HG02588 (cell line): ENCODE measurements at regions not wholly inside any gene's neighbourhood (a gene's known extent, or its start where the extent isn't known, plus 50 kb on each side); places are given as distances from the start of the nearest gene placed in this dataset.

Source experiments
- ATAC-seq: cut with Tn5 transposase; IDR thresholded peaks from one replicate; pipeline ENCODE4 v1.9.1; 2021; ENCODE audit warnings: mild to moderate bottlenecking, moderate library complexity; ENCODE audit not compliant: unreplicated experiment

GRCh38 chrX:121102101-121102500 lies 54.7 kb downstream of the GLUD2 start:
- no peak for ATAC-seq

DNA sequence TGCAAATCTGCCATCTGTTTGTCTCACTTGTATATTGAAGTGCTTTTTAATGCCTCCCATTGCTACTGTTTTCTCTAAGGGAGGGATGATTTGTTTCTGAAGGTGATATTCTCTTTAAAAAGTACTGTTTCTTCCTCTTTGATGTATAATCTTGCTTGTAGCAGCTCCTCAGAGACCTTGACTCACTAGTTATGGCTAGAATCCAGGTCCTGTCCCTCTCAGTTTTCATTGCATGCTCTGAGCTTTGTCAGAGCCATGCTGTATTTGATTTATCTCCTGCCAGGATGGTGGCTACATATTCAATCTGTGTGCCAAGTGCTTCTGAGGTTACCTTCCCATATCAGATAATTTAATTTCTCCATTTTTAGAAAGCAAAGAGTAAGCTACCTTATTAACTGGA lies 56.0 kb downstream of the GLUD2 start:
- ATAC-seq: no peak

DNA sequence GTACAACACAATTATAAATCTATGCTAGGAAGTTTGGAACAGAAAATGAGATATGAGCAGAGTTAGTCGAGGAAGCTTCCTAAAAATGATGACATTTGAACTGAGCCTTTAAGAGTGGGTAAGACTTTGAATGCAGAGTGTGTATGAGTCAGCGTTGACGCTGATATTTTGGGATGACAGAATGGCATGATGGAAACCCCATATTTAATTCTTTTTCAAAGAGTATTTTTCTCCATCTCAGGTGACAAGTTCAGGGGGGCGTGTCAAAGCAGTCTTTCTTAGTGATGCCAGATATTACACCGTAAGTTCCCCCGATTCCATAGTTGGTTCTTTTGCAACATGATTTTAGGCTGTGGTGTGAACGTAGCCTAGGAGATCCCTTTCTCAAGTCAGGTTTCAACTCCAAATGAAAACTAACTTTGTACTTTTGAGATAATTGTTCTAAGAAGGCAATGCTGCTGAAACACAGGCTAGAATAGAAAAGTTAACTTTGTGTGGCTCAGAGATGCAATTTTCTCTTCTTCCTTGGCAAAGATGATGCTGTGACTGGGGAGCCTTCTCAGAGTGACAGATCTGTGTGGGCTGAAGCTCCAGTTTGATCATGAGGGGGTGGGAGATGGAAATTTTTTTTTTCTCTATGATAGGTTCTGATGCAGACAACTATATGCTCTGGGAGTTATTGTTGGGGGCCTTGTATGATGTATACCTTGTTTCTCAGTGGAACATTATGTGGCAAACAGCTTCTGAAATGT lies 59.2 kb downstream of the GLUD2 start:
- no peak for ATAC-seq

DNA sequence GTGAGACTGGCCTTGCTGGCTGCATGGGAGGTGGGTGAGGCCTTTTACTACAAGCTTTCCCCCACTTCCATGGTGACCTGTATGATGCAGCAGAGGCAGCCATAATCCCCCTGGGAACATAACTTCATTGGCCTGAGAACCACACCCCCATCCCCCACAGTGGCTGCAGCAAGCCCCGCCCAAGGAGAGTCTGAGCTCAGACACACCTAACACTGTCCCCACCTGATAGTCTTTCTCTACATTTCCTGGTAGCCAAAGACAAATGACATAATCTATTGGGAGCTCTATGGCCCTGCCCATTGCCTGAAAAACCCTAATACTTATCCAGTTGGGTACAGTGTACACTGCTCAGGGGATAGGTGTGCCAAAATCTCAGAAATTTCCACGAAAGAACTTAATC lies 62.6 kb downstream of the GLUD2 start:
- no peak for ATAC-seq

DNA sequence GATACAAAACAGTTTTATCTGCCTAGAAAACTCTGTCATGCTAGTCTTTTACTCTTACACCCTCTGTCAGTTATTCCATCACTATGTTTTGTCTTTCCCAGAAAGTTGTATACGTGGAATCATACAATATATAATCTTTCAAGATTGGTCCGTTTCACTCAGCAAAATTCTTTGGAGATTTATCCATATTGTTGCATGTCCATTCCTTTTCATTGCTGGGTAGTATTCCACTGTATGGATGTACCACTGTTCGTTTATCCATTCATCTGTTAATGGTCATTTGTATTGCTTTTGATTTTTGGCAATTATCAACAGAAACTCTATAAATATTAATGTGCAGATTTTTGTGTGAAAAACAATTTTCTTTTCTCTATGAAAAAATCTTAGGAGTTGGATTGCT lies 63.1 kb downstream of the GLUD2 start:
- no peak for ATAC-seq

DNA sequence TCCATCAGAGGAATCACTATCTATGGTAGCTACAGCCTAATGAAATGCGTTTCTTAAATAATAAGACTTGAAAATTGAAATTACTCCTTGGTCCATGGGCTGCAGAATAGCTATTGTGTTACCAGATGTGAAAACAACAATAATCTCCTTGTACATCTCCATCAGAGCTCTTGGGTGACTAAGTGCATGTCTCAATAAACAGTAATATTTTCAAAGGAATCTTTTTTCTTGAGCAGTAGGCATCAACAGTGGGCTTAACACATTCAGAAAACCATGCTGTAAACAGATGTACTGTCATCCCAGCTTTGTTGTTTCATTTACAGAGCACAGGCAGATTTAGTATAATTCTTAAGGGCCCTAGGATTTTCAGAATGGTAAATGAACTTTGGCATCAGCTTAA lies 67.3 kb downstream of the GLUD2 start:
- ATAC-seq: no peak

DNA sequence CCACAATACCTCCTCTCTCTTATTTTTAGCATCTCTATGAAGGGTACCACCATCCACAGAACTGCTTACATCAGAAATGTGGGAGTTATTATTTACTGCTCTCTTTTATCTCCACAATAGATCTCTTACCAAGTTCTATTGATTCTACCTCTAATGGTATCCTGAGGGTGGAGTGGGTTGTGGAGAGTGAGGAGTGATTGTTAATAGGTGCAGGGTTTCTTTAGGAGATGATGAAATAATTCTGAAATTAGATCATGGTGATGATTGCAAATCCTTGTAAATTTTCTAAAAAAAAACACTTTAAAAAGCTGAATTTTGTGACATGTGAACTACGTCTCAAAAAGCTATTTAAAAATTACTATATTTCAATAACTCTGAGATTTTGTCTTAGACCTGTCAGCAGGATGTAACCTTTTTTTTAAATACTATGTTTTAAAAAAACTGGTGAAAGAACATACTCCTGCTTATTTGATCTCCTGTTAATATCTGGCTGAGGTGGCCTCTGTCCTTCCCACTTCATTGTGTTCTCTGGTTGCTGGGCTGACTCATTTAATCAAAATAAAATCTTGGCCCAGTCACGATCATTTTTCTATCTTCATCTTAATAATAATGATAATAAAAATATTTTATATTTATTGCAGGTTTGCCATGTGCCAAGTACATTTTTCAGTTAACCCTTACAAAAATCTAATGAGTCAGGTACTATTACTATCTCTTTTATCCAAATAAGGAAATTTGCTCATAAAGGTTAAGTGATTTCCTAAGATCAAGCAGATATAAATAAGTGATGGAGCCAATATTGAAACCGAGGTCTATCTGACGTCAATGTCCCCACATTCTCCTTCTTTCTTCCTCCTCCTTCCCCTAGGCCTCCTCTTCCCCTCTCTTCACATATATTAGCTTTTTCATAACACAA lies 73.5 kb downstream of the GLUD2 start:
- ATAC-seq: no peak

DNA sequence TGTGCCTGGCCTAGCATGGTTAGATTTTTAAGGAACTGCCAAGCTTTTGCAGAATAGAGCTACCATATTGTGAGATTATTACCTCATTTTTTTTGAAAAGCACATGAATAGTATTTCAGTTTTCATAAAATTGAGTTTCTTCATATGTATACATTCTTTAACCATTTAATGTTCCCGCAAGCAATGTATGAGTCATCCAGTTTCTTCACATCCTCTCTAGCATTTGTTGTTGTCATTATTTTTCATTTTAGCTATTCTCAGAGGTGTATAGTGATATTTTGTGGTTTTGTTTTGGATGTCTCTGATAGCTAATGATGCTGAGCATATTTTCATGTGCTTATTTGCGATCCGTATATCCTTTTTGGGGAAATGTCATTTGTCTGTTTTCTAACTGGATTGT lies 74.9 kb downstream of the GLUD2 start:
- no peak for ATAC-seq

DNA sequence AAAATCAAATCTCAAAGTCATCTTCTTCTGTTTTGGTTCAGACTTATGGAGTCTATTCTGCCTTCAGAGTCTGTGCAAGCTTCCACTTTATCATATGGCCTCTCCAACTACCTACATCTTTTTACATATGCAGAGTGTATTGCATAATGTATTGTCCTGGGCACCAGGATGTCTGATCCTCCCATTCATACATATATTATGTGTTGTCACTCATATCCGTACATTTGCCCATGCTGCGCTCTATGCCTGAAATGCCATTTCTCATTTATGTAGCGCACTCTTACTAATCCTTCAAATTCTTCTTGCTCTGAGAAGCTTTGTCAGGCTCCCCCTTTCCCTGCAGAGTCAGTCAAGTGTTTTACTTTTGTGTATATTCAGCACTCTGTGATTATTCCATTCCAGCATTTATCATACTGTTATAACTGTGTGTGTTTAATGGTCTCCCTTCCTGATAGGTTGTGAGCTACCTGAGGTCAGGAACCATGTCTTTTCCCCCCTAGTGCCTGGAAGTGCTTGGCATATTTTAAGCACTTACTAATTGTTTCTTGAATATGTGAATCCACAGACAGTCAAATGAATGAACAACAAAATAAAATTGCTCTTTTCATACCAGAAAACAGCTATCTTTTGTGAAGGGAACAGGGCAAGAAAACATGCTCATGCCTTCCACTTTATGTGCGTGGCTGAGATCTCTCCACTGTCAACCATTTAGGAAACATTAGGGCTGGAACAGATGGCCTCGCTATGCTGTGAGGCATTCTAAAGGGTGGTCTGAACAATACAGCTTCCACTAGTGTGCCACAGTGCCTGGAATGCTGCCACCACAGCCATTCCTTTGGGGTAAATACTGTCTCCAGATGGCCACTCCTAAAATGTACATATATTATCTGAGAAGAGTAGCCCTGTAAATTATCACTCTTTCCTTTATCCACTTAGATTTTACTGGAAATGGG lies 81.8 kb downstream of the GLUD2 start:
- no peak for ATAC-seq

GRCh38 chrX:121132675-121133074 lies 85.3 kb downstream of the GLUD2 start:
- no peak for ATAC-seq

DNA sequence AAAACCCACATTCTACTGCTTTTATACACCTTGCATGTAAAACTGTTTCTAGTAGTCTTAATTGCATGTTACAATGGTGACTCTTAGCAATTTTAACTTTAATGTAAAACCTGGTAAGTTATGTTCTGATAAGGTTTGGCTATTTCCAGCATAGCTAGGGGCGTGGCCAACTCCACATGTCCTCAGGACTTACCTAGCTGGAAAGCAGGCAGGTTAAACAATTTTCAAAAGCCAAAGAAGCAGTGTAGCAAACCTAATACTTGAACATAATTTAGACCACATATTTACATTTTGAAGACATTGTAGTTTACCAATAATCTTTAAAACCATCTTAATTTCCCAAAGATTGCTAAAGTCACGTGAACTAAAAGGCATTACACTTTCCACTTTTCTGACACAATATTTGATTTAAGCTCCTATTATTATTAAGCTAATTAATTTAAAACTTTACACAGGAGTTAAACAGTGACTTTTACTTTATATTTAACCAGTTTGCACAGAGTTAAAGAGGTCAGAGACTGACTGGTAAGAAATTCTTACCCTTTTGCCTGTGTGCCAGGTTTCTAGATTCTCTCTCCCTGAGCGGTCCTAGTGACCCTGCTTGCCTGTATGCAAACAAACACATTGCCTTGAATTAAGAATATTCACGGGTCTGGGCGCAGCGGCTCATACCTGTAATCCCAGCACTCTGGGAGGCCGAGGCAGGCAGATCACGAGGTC lies 88.2 kb downstream of the GLUD2 start:
- no peak for ATAC-seq

DNA sequence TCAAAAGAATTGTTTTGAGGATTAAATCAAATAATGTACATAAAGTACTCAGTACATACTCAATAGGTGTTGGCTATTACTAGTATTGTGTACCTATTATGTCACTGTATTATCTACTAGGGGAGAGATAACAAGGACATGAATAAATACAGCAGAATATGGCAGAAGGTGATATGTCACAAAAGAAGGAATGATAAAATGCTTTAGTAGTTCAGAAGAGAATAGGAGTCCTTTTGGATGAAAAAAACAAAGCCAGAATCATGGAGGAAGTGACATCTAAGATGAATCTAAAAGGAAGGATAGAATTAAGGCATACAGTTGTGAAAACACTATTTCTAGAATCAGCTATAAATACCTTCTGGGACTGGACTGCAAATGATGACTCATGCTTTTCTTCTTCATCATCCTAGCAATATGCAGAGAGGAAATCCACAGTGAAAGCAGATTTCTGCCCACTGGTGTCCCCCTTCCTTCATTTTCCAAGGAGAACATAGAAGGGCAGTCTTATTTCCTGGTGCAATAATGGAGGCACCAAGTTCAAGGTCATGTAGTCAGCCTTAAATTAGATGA lies 98.7 kb downstream of the GLUD2 start:
- ATAC-seq: no peak

DNA sequence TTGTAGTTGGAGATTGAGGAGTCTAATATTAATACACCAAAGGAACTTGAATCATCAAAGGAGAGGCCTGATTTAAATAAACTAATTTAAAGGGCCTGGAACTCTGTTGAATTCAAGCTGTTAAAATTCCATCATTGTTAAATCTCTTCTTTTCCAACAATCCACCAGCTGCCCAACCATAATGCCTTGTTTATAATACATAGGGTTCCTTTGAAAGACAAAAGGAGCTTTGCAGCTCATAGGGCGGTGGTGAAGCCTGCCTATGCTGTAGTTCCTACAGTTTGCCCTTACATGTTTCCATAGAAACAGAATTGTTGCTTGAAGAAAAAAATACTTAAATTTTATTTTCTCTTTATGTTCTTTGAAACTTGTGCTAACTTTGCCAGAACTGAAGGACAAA lies 102.8 kb downstream of the GLUD2 start:
- ATAC-seq: no peak

DNA sequence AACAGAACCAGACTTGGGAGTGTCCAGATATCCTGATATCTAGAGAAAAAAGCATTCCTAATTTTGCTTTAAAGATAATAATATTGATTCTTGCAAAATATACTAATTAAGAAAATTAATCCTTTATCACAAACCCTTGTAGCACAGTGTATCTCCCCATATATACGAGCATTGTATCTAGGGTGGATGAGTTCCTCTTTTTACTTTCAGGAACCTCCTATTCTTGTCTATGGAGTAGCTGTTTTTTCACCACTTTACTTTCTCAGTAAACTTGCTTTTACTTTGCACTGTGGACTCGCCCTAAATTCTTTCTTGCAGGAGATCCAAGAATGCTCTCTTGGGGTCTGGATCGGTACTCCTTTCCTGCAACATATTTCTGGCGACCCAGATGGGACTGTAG lies 103.9 kb downstream of the GLUD2 start:
- peak; percentile 73 for ATAC-seq

GRCh38 chrX:121154858-121155404 lies 107.5 kb downstream of the GLUD2 start:
- no peak for ATAC-seq

DNA sequence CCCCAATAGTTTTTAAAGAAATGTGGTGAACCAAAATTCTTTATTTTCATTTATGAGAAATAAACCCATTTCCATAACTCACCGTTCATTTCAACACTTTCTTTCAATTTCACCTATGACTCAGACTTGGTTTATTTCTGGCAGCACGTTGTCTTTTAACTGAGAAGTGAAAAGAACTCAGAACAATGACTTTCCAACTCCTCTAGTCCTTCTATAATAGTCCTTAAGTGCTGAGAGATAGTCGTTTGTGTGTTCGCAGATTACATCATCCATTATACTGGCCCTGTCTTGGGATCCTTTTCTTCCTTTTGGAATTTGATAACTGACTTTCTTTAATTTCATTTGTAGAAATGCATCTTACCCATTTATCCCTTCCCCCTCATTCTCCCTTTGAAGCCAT lies 113.6 kb downstream of the GLUD2 start:
- ATAC-seq: peak; percentile 70

DNA sequence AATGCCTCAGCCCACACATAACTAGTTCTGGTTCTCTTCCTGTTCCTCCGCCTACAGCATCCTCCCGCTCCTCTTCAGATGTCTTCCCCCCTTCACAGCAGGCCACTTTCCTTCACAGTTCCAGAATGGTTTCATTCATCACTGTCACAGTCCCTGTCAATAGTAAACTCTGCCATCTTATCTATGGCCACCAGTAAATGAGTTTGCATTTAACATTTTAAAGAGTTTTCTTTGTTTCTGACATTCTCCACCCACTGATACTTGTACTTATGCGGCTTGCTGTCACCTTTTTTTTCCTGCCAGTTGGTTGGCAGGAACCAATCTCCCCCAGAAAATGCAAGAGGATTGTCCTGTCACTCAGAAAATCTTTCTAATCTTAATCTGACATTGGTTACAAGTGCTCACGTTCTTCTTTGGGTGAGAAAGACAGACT lies 114.1 kb downstream of the GLUD2 start:
- ATAC-seq: peak; percentile 65

DNA sequence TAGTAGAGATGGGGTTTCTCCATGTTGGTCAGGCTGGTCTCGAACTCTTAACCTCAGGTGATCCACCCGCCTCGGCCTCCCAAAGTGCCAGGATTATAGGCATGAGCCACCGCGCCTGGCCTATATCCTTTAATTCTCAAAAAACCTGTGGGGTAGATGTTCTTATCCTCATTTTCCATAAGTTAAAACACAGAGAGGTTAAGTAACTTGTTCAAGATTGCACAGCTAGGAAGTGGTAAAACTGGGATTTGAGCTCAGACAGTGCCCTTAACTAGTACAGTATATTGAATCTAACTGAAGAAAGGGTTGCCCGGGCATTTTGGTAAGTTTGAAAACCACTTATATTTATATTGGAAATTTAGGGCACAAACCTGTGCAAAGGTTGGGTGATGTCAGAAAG lies 116.0 kb downstream of the GLUD2 start:
- ATAC-seq: no peak

DNA sequence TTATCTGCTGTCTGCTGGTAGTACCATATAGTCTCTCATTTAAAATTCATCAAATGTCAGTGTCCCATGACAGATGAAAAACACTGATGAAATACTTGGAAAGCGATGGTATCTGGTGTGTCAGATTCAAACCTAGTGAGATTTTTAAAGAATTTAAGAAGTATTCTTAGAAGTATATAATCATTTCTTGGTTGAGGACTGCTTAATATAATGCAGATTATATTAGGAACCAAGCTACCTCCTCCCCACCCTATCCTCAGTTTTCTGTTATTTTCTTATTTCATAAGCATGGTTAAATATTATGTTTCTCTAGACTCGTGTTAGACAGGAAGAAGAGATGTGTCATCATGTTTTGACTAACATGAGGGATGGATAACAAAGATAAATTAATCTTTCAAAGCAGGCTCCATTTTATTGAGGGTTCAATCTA lies 118.5 kb downstream of the GLUD2 start:
- ATAC-seq: no peak
